Suprapubic skin (tissue), 3 donors: ENCODE measurements at regions not wholly inside any gene's neighbourhood (a gene's known extent, or its start where the extent isn't known, plus 50 kb on each side); places are given as distances from the start of the nearest gene placed in this dataset.

Experiments
- EP300 ChIP-seq: sonication (generic); formaldehyde crosslinking; IDR thresholded peaks from one replicate; pipeline ENCODE4 v1.6.1; 2017; ENCODE audit warnings: antibody characterized with exemption
- TF ChIP-seq, protein P1 (sequence below), 2 donors: fragments of 200-600 bp in 1 of 2; fragments of 450-650 bp in 1 of 2; sonication (generic) in 1 of 2; IDR thresholded peaks; one replicate each; pipeline ENCODE4 v1.5.1; 2016 to 2019; ENCODE audit warnings: antibody characterized with exemption in 2 of 2, mild to moderate bottlenecking in 1 of 2, moderate library complexity in 1 of 2

DNA sequence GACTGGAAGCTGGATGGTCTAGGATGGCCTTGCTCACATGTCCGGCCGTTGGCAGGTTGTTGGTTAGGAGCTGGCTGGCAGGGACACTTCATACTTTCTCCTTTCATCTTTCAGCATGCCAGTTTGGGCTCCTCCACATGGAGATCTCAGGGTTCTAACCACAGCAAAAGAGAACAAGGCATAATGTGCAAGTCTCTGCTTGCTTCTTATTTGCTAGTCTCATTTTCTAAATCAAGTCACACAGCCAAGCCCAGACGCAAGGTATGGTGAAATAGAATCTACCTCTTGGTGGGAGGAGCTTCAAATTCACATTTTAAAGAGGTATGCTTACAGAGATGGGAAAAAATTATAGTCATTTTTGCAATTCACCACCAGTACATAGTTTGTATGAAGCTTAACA lies 69.1 kb upstream of the NAP1L1 start:
- TF ChIP-seq, protein P1, sequence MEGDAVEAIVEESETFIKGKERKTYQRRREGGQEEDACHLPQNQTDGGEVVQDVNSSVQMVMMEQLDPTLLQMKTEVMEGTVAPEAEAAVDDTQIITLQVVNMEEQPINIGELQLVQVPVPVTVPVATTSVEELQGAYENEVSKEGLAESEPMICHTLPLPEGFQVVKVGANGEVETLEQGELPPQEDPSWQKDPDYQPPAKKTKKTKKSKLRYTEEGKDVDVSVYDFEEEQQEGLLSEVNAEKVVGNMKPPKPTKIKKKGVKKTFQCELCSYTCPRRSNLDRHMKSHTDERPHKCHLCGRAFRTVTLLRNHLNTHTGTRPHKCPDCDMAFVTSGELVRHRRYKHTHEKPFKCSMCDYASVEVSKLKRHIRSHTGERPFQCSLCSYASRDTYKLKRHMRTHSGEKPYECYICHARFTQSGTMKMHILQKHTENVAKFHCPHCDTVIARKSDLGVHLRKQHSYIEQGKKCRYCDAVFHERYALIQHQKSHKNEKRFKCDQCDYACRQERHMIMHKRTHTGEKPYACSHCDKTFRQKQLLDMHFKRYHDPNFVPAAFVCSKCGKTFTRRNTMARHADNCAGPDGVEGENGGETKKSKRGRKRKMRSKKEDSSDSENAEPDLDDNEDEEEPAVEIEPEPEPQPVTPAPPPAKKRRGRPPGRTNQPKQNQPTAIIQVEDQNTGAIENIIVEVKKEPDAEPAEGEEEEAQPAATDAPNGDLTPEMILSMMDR (IDR thresholded peaks at IDR 0.05) = no peak
- TF ChIP-seq EP300 = no peak
